Body of pancreas (tissue), 4 donors: ENCODE measurements at regions not wholly inside any gene's neighbourhood (a gene's known extent, or its start where the extent isn't known, plus 50 kb on each side); places are given as distances from the start of the nearest gene placed in this dataset.

Experiments used
- POLR2A ChIP-seq, 3 donors: fragments of 450-650 bp; IDR thresholded peaks; one replicate each; pipeline ENCODE4 v1.6.1; 2016; ENCODE audit warnings: antibody characterized with exemption in 3 of 3, mild to moderate bottlenecking in 2 of 3
- TF ChIP-seq, protein P1 (sequence below), 7 experiments: fragments of 450-650 bp in 4 of 7; fragments of 200-600 bp in 3 of 7; sonication (generic) in 3 of 7; IDR thresholded peaks; one replicate each; pipeline ENCODE4 v1.5.1; 2016 to 2019; ENCODE audit warnings: antibody characterized with exemption in 7 of 7

DNA sequence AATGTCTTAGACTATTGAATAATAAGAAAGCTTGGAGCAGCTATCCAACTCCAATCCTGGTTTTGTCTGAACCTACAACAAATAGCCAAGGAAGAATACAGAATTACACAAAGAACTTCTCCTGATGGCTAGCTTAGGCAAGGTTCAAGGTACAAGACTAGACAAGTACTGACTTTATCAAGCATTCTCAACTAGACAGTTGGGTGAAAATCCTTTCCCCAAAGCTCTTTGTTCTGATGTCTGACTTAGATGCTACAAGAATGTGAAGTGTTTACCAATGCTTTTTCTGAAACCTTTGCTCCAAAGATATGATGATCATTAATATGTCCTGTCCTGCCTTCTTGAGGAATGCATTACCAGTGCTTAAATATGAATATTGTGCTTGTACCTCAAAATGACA is 113.8 kb downstream of the ANXA2 start:
- TF ChIP-seq, protein P1, sequence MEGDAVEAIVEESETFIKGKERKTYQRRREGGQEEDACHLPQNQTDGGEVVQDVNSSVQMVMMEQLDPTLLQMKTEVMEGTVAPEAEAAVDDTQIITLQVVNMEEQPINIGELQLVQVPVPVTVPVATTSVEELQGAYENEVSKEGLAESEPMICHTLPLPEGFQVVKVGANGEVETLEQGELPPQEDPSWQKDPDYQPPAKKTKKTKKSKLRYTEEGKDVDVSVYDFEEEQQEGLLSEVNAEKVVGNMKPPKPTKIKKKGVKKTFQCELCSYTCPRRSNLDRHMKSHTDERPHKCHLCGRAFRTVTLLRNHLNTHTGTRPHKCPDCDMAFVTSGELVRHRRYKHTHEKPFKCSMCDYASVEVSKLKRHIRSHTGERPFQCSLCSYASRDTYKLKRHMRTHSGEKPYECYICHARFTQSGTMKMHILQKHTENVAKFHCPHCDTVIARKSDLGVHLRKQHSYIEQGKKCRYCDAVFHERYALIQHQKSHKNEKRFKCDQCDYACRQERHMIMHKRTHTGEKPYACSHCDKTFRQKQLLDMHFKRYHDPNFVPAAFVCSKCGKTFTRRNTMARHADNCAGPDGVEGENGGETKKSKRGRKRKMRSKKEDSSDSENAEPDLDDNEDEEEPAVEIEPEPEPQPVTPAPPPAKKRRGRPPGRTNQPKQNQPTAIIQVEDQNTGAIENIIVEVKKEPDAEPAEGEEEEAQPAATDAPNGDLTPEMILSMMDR (IDR thresholded peaks at IDR 0.05) = no peak
- no peak for TF ChIP-seq POLR2A (IDR thresholded peaks at IDR 0.05)
